SKM-1 treated with dmso at 0.1 percent for 144 hours (cell line): ENCODE measurements at regions not wholly inside any gene's neighbourhood (a gene's known extent, or its start where the extent isn't known, plus 50 kb on each side); places are given as distances from the start of the nearest gene placed in this dataset.
"Not testable (repeated sequence)": the region's sequence is repeated elsewhere in the genome, so short reads cannot be mapped to it uniquely, and the experiment has no call there.

Experiments
- DNase-seq: peaks from one replicate; lab custom pipeline; 2025; ENCODE audit not compliant: unreplicated experiment; lab: John Stamatoyannopoulos, UW

- no peak for DNase-seq
These were observed 164.6 kb downstream of the OR2B2 start for GRCh38 chr6:27747637-27748036.

- DNase-seq: not testable (repeated sequence)
These were observed 165.3 kb downstream of the OR2B2 start for GRCh38 chr6:27746860-27747259.

GRCh38 chr6:27743787-27744186, 168.4 kb downstream of the OR2B2 start:
- DNase-seq: no peak

GRCh38 chr6:27742833-27743573, 169.2 kb downstream of the OR2B2 start:
- DNase-seq: no peak

- not testable (repeated sequence) for DNase-seq
These were observed 172.3 kb downstream of the OR2B2 start for GRCh38 chr6:27739902-27740301.

DNA sequence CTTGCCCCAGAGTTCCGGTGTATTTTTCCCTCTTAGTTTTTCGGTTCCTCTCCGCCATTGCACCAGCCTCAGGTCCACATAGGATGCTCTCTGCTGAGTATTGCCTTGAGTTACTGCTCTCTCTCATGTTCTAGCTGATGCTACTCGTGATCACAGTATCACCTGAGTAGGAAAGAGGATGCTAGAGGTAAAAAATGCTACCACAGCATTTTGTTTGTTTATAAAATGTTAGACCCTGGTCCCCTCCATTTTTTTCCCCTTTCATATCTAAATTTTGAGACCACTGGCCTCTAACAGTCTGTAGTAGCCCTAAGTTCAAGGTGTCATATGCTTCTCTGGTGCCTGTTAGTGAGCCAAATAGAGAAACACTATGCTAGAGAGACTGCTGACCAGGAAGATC, 175.5 kb downstream of the OR2B2 start:
- no peak for DNase-seq

- DNase-seq: no peak
These were observed 183.8 kb downstream of the OR2B2 start for GRCh38 chr6:27728442-27728841.

DNA sequence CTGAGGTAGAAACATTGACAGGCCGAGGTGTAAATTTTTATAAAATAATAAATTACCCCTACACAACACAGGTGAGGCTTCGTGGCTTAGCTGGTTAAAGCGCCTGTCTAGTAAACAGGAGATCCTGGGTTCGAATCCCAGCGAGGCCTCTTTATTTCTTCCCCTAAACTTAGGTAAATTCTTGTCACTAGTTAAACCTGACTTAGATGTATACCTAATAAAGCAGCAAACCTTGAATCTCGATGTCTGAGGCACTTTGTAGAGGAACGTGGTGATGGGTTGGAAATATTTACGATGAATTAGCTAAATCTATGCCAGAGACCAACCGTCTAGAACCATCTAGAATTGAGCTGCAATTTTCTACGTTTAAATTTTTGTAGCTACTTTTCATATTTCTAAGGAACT, 185.6 kb downstream of the OR2B2 start:
- DNase-seq: no peak

DNA sequence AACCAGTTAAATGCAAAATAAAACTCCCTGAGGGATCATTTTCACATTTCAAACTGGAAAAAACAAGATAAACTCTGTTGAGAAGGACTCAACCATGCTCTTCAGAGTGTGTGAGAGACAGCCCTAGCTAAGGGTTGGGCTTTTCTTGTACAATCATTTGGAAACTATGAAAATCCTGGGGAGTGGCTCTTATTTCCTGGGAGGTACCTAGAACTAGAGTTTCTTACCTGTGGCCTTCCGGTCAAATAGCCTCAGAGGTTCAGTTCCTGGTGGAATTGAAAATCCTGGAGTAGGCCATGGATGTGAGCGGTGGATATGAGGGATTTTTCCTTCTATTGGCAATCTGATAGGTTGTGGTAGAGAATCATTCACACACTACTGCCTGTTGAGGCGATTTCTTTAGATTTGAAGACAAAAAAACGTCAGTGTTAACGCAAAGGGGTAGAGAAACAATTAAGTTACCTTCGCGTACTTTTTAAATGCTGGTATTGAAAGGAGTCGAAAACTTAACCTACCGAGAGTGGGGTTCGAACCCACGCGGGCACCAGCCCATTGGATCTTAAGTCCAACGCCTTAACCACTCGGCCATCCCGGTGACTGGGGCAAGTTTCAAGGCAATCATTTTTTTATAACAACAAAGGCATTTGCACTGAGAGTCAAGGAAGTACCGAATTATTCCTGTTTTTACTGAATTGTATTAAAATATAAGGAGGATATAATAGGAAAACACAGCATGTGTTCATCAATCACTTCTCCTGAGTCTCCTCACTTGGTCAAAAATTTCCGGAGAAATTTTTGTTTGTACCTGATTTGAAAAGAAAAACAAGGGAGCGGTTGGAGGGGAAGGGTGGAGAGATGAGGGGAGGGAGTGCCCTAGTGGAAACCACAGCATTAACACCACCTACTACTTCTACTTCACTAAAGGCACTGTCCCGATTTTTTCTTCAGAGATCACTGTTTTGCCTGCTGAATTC, 191.3 kb downstream of the OR2B2 start:
- no peak for DNase-seq

DNA sequence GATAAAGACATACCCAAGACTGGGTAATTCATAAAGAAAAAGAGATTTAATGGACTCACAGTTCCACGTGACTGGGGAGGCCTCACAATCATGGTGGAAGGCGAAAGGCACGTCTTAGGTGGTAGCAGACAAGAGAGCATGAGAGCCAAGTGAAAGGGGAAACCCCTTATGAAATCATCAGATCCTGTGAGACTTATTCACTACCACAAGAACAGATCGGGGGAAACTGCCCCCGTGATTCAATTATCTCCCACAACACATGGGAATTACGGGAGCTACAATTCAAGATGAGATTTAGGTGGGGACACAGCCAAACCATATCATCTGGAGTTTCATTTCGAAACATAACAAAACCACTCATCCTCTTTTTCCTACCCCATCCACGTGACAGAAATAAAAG, 193.2 kb downstream of the OR2B2 start:
- DNase-seq: not testable (repeated sequence)

DNA sequence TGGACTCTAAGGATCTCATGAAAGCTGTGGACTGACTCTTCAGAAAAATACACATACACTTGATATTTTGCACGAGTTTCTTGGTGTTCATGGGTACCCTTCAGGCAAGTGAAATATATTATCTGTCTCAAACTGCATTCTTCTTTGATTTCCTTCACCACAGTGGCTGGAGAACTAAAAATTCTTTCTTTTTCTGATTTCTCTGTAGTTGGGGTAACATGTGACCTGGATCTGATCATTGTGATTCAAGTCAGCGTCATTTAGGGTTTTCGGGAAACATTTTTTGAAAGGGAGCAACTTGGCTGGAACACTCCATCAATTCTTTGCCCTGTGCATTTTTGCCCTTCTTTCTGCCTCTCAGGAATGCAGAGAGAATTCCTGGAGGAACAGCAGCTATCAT, 205.8 kb downstream of the OR2B2 start:
- no peak for DNase-seq

GRCh38 chr6:27700337-27700736, 211.9 kb downstream of the OR2B2 start:
- no peak for DNase-seq

GRCh38 chr6:27694547-27694874, 217.7 kb downstream of the OR2B2 start:
- DNase-seq: no peak

DNA sequence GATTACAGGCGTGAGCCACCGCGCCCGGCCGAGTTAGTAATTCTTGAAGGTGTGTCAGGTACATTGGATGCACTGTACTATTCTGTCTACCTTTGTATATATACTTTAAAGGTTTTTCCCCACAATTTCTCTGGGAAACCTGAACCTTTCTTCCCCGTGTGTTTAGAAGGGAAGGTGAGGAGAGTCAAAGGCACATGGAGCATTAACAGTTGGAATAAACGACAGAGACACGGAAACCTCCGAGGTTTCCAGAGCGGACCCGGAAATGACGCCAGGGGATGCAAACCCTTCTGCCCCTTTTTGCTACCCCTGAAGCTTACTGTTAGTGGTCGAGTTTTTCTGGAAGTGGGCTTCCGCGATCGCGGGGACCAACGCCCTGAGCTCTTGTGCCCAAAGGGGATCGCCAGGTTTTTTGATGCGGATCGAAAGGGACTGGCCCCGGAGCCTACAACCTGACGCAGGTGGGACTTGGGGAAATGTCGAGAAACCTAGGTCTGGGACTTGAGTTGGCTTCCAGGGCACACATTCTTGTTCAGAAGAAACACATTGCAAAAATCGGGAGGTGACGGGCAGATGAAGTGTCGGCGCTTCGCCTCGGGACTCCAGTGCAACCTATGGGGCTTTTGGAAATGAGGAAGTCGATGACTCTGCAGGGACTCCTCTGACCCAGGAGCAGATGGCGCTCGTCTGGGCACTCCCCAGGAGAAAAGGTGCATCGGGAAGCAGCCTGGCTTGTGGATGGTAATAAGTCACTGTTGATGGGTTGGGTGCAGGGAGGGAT, 218.2 kb downstream of the OR2B2 start:
- peak; percentile 74 for DNase-seq

DNA sequence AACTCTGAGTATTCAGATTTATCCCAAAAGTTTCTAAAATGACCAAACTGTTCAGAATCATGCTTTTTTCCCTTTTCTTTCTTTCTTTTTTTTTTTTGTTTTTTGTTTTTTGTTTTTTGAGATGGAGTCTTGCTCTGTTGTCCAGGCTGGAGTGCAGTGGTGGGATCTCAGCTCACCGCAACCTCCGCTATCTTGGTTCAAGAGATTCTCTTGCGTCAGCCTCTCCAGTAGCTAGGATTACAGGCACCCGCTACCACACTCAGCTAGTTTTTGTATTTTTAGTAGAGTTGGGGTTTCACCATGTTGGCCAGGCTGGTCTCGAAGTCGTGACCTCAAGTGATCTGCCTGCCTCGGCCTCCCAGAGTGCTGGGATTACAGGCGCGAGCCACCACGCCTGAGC, 219.2 kb upstream of the ZNF184 start:
- DNase-seq: not testable (repeated sequence)

GRCh38 chr6:27688014-27688586, 215.2 kb upstream of the ZNF184 start:
- DNase-seq: peak; percentile 73

- peak; percentile 85 for DNase-seq
These were observed 214.5 kb upstream of the ZNF184 start for GRCh38 chr6:27687154-27688013.

- DNase-seq: no peak
These were observed 212.4 kb upstream of the ZNF184 start for GRCh38 chr6:27685279-27685678.

GRCh38 chr6:27684264-27685211, 211.6 kb upstream of the ZNF184 start:
- DNase-seq: peak; percentile 82
